Esophagus (tissue), 2 donors: ENCODE measurements at regions not wholly inside any gene's neighbourhood (a gene's known extent, or its start where the extent isn't known, plus 50 kb on each side); places are given as distances from the start of the nearest gene placed in this dataset.

Source experiments
- H3K27ac ChIP-seq, 2 donors: one replicate each; pipeline ENCODE4 v1.5.1; 2013; ENCODE audit warnings: low read depth in 2 of 2, mild to moderate bottlenecking in 2 of 2, inconsistent platforms in 1 of 2, low read length in 1 of 2, moderate library complexity in 1 of 2
- H3K27me3 ChIP-seq, 2 donors: one replicate each; pipeline ENCODE4 v1.6.1; 2013; ENCODE audit warnings: low read length in 2 of 2, control low read depth in 1 of 2, mild to moderate bottlenecking in 1 of 2; ENCODE audit not compliant: insufficient read depth in 2 of 2, control insufficient read depth in 1 of 2
- H3K36me3 ChIP-seq, 2 donors: one replicate each; pipeline ENCODE4 v1.6.1; 2013; ENCODE audit warnings: low read length in 1 of 2; ENCODE audit not compliant: control insufficient read depth in 2 of 2, insufficient read depth in 2 of 2
- H3K4me1 ChIP-seq, 2 donors: one replicate each; pipeline ENCODE4 v1.6.1; 2013; ENCODE audit warnings: low read length in 1 of 2; ENCODE audit not compliant: control insufficient read depth in 2 of 2, insufficient read depth in 2 of 2
- H3K4me3 ChIP-seq, 2 donors: one replicate each; pipeline ENCODE4 v1.5.1; 2013; ENCODE audit warnings: low read length in 2 of 2, mild to moderate bottlenecking in 2 of 2, low read depth in 1 of 2, moderate library complexity in 1 of 2
- H3K9me3 ChIP-seq, 2 donors: one replicate each; pipeline ENCODE4 v1.6.1; 2013; ENCODE audit warnings: mild to moderate bottlenecking in 2 of 2, low read depth in 1 of 2, low read length in 1 of 2, moderate library complexity in 1 of 2; ENCODE audit not compliant: control insufficient read depth in 2 of 2, insufficient read depth in 1 of 2
- WGBS, 2 donors: extraction: QIAGEN DNeasy Blood & Tissue Kit; methylation state at CpG; one replicate each; pipeline ENCODE4 v1.1.7; 2013; 5-methylcytosine and 5-hydroxymethylcytosine counted together
- donor health status: healthy with polysubstance abuse.
- donor health status: Bipolar disorder and iron deficiency.

DNA sequence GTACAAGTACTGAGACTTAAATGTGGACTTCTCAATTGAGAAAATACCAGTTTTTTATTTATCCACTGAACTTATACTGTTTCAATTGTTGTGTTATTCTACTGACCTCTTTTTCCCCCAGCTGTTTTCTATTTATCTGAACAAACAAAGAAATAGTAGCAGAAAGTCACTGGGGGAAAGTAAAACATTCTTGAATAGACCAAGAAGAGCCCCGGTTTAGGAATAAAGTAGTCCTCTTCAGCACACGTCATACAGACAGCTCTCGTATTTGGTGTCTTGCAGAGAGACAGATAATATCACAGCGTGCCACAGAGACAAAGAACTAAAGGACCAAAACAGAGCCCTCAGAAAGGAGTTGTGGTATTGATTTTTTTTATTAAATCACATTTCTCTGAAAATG lies 1159.1 kb upstream of the CDH8 start:
- Histone ChIP-seq H3K4me3 (no peak overlapping the region), H3K9me3 (no peaks in the 10 kb centered on the region), H3K36me3 (no peaks in the 10 kb centered on the region), H3K4me1 (no peaks in the 10 kb centered on the region), H3K27me3 (no peaks in the 10 kb centered on the region), H3K27ac (no peak overlapping the region)
- WGBS, 2 donors: 77 to 78% methylated on average over 4 of the region's 4 CpGs

DNA sequence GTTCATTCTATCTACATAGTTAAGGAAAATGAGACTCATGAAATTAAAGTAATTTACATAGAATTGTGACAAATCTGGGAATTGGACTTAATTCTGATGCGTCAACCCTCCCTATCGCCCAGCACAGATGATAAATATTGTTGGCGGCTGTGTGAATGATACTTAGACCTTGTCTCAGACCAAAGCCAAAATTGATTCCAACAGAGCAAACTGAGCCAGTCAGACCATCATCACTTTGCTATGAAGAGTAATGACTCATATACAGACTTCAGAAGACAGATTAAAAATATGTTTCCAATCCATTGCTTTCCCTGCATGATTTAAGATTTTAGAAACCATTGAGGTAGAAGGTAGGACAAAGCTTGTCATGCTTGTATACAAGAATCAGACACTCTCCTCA lies 1156.7 kb upstream of the CDH8 start:
- no peaks in the 10 kb centered on the region for H3K36me3 ChIP-seq
- H3K9me3 ChIP-seq: no peaks in the 10 kb centered on the region
- H3K4me3 ChIP-seq: no peak overlapping the region
- no peaks in the 10 kb centered on the region for H3K27me3 ChIP-seq
- no peak overlapping the region for H3K27ac ChIP-seq
- H3K4me1 ChIP-seq: no peaks in the 10 kb centered on the region
- WGBS, 2 donors: 87 to 92% methylated on average over 3 of the region's 3 CpGs

DNA sequence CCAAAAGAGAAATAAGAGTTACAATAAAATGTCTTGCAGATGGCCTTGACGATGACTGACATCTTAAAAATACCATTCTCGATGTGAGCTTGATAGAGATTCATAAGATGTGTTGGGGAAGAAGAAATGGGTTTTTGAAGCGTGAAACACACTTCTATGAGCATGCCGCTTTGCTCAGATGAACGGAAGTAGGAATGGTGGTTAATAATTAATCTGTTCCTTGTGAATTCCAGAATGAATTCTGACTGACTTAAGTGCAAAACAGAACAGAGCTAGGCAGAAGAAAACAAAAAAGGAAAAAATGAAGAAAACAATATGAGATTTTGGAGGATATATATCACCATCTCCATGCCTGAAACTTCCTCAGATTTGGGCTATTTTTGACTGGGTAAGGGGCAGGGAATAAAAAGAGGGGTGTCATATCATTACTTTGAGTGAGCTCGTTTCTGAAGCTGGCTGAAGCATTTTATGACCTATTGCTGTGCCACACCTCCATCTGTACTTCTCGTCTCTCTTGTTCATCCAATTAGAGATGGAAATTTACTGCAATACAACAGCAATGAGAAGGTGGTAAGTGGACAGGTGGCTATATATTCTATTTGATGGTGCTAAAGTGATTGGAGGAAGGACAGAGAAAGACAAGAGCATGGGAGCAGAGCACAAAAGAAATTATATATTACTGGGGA lies 1152.0 kb upstream of the CDH8 start:
- WGBS, 2 donors: 62 to 78% methylated on average over 7 of the region's 7 CpGs
- H3K4me1 ChIP-seq: no peaks in the 10 kb centered on the region
- H3K27me3 ChIP-seq: no peaks in the 10 kb centered on the region
- H3K9me3 ChIP-seq: no peaks in the 10 kb centered on the region
- no peaks in the 10 kb centered on the region for H3K36me3 ChIP-seq
- no peak overlapping the region for H3K4me3 ChIP-seq
- H3K27ac ChIP-seq: no peak overlapping the region

DNA sequence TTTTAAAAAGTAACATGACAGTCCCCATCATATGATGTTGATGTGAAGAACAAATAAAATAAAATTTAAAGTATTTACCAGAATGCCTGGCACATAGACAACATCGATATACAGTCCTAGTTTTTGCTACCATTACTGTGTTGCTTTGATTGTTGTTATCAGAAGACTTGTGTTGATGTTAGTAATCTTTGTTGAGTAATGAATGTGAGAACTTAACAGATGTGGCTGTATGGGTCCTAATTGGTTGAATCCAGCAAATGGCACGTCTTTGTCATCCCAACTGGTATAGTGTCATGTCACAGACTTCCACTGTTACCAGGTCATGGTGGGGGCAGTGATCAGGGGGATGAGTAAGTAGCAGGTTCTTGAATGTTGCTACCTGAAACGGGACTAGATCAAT lies 1151.4 kb upstream of the CDH8 start:
- Histone ChIP-seq H3K27me3 (no peaks in the 10 kb centered on the region), H3K4me1 (no peaks in the 10 kb centered on the region), H3K36me3 (no peaks in the 10 kb centered on the region), H3K4me3 (no peak overlapping the region), H3K27ac (no peak overlapping the region), H3K9me3 (no peaks in the 10 kb centered on the region)
- WGBS, 2 donors: 54 to 65% methylated on average over 3 of the region's 3 CpGs

DNA sequence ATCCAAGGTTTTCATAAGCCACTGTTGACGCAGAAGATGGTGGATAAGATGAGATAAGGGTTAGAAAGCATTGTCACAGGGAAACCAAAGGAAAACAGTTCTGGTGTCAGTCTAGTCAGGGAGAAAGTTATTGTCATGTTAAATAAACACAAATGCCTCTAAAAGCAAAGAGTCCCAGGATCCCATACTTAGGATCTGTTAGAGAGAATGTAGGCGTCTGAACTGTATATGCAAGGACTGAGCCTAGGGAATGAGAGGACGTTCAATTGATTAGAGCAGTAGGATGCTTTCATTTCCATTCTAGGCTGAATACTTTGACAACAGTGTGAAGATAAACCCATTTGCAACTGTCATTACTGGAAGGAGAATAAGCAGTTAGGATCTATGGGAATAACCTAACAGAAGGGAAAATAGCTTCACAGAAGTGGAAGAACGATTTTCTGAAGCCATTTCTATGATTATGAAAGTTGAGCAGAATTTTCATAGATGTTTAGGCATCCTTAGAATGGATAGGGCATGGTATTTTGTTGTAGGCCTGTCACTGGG lies 1149.1 kb upstream of the CDH8 start:
- H3K4me3 ChIP-seq: no peak overlapping the region
- H3K27ac ChIP-seq: no peak overlapping the region
- no peaks in the 10 kb centered on the region for H3K36me3 ChIP-seq
- H3K9me3 ChIP-seq: no peaks in the 10 kb centered on the region
- H3K27me3 ChIP-seq: no peaks in the 10 kb centered on the region
- 48 to 59% methylated on average over 4 of the region's 4 CpGs for WGBS, 2 donors
- H3K4me1 ChIP-seq: no peaks in the 10 kb centered on the region

DNA sequence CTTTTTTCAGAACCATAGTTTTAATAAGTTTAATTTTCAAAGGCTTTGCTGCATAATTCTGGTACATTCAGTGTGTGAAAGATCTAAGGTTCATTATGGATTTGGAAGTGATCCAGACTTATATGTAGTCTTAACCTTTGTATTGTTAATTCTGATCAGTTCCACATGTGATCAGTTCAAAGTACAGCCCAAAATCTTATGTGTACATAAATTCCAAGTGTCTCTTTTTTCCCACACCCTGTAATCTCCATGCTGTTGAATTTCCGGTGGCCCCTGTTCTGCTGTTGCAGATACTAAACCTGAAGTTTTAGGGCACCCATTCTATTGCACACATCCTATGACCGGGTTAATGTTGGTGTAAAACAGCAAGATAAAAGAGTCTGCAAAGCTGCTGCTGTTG lies 1147.5 kb upstream of the CDH8 start:
- Histone ChIP-seq H3K27me3 (no peaks in the 10 kb centered on the region), H3K9me3 (no peaks in the 10 kb centered on the region), H3K4me3 (no peak overlapping the region), H3K27ac (no peak overlapping the region), H3K36me3 (no peaks in the 10 kb centered on the region), H3K4me1 (no peaks in the 10 kb centered on the region)
- 53 to 78% methylated on average over 2 of the region's 2 CpGs for WGBS, 2 donors

DNA sequence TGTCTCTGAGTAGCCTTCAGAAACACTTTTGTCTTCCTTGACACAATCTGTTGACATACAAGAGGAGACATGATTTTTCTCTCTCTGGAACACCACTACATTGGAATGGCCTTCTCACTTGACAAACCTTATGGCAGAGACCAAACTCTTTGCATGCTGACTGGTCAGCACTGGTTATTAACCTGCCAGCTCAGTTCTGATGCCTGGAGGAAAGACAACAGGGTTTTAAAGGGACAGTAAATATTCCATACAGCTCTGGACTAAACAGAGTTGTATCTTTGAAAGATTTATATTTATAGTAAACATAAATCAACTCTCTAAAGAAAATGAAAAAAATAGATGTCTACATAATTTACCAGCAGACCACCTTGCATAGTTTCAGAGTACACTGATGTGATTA lies 1139.1 kb upstream of the CDH8 start:
- Histone ChIP-seq H3K4me3 (no peak overlapping the region), H3K27me3 (no peaks in the 10 kb centered on the region), H3K4me1 (no peaks in the 10 kb centered on the region), H3K36me3 (no peaks in the 10 kb centered on the region), H3K9me3 (no peaks in the 10 kb centered on the region), H3K27ac (no peak overlapping the region)

DNA sequence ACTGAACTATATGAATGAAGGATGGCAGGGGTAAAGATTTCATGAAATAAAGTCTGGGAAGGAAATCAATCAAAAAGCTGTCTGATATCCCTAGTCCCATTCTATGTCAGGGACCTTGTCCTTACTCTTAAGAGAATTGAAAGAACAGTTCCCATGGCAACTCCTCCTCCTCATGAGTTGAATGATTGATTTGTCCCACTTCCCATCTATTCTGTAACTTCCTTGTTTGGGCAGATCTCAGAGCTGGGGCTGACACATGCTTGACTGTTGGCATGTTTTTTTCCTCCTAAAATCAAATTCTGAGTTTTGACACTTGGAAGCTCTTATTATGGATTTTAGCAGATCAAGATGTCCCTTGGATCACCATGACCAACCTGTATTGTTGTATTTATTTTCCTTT lies 1138.6 kb upstream of the CDH8 start:
- Histone ChIP-seq H3K4me3 (no peak overlapping the region), H3K9me3 (no peaks in the 10 kb centered on the region), H3K4me1 (no peaks in the 10 kb centered on the region), H3K36me3 (no peaks in the 10 kb centered on the region), H3K27me3 (no peaks in the 10 kb centered on the region), H3K27ac (no peak overlapping the region)

DNA sequence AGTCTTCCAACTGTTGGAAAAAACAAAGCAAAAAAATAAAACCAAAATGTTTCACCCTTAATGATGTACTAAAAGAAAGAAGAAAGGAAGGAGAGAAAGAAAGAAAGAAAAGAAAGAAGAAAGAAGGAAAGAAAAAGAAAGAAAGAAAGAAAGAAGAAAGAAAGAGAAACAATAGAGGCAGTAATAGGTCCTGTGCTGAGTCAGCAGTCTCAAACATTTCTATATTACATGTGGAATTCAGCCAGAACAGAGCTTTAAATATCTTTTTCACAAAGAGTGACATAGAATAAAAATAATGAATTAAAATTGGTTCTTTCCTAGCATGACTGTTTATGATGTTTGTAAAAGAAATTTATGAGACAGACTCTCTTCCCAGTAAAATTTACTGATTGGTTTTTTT lies 1135.3 kb upstream of the CDH8 start:
- H3K4me1 ChIP-seq: no peaks in the 10 kb centered on the region
- H3K9me3 ChIP-seq: peaks cover 0 to 3% of the 10 kb centered on the region in 2 donors
- no peaks in the 10 kb centered on the region for H3K27me3 ChIP-seq
- H3K27ac ChIP-seq: no peak overlapping the region
- no peak overlapping the region for H3K4me3 ChIP-seq
- H3K36me3 ChIP-seq: no peaks in the 10 kb centered on the region

DNA sequence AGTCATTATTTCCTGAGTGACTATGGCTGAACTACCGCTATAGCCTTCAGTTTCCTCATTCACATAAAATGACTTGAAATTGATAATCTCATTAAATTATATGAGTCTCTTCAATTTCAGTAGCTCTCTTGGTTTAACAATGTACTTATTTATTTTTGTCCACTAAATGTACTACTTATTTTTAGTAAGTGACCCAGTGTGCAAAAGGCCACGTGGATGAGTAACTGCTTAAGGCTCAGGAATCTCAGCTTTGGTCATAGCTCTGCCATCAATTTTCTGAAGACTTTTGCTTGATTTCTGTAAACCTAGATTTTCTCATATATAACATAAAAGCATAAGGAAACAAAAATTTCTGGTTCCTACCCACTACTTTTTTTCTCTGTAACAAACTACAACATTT lies 1132.9 kb upstream of the CDH8 start:
- 86 to 87% methylated on average over 2 of the region's 2 CpGs for WGBS, 2 donors
- no peaks in the 10 kb centered on the region for H3K4me1 ChIP-seq
- no peaks in the 10 kb centered on the region for H3K36me3 ChIP-seq
- no peak overlapping the region for H3K4me3 ChIP-seq
- no peak overlapping the region for H3K27ac ChIP-seq
- no peaks in the 10 kb centered on the region for H3K27me3 ChIP-seq
- peaks cover 0 to 3% of the 10 kb centered on the region in 2 donors for H3K9me3 ChIP-seq
